Lower lobe of right lung (tissue), 2 donors: ENCODE measurements at regions not wholly inside any gene's neighbourhood (a gene's known extent, or its start where the extent isn't known, plus 50 kb on each side); places are given as distances from the start of the nearest gene placed in this dataset.

Experiments
- ATAC-seq, 2 donors: fragments of 200-7000 bp; cut with Tn5 transposase; one replicate each; pipeline ENCODE4 v1.9.1; 2020 to 2022; ENCODE audit warnings: mild to moderate bottlenecking in 2 of 2, moderate library complexity in 2 of 2
- DNase-seq: peaks from one replicate; pipeline ENCODE4 v3.0.0-alpha.2; 2020
- H3K27ac ChIP-seq: fragments of 200-600 bp; one replicate; pipeline ENCODE4 v1.8.0; 2022
- H3K27me3 ChIP-seq: fragments of 200-600 bp; one replicate; pipeline ENCODE4 v1.8.0; 2022; ENCODE audit warnings: low read depth
- H3K36me3 ChIP-seq: fragments of 200-600 bp; one replicate; pipeline ENCODE4 v1.8.0; 2022; ENCODE audit warnings: mild to moderate bottlenecking
- H3K4me1 ChIP-seq: fragments of 200-600 bp; one replicate; pipeline ENCODE4 v1.8.0; 2022
- H3K4me3 ChIP-seq: fragments of 200-600 bp; one replicate; pipeline ENCODE4 v1.8.0; 2022; ENCODE audit warnings: mild to moderate bottlenecking
- H3K9me3 ChIP-seq: fragments of 200-600 bp; one replicate; pipeline ENCODE4 v1.8.0; 2022
- CTCF ChIP-seq: fragments of 200-600 bp; IDR thresholded peaks from one replicate; pipeline ENCODE4 v1.8.0; 2022; ENCODE audit warnings: antibody characterized with exemption, mild to moderate bottlenecking
- intact Hi-C: fragments of 100-400 bp; cut with DNase I; formaldehyde crosslinking; loops from one replicate; pipeline ENCODE4 v1.11.0; 2022
- donor health status: DM: no; HTN: yes; CAD: no; lungs with severe emphysema.

DNA sequence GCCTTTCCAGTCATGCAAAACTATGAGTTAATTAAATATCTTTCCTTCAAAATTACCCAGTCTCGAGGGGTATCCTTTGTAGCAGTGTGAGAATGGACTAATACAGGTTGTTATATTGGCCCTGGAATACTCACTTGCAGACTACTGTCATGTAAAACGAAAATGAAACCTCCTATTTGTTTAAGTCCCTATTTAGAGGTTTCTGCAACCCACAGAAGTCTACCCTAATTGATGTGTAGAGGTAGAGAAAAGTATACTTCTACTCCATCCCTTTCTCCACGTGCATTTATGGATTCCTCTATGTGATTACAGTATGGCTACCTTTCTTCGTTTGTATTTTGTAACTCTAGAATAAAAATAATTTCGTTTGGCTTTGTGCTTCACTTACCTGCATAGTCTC is 371.1 kb downstream of the FSCB start:
- ATAC-seq (no peak), DNase-seq (no peak)
- intact Hi-C loops: no loop called here
- H3K27ac ChIP-seq: no peak overlapping the region
- H3K27me3 ChIP-seq: no peaks in the 10 kb centered on the region
- H3K9me3 ChIP-seq: no peaks in the 10 kb centered on the region
- H3K36me3 ChIP-seq: no peaks in the 10 kb centered on the region
- TF ChIP-seq CTCF: no peak
- H3K4me1 ChIP-seq: no peaks in the 10 kb centered on the region
- H3K4me3 ChIP-seq: no peak overlapping the region

DNA sequence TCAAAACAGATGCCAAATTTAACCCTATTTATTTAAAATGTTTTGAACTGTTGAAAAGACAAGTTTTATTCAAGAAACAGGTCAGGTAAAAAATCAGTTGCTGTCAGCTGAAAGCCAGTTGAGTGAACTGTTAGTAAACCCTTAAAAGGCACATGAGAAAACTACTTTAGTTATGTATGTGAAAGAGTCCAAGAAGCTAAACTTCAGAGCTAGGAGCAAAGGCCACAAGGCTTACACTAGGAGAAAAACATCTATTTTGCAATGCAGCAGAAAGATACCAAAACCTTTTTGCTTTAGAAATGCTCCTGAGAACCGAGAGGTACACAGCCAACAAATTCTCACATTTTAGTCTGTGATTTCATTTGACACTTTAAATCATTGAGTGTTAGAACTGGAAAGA is 375.2 kb downstream of the FSCB start:
- no peak for ATAC-seq
- Histone ChIP-seq H3K9me3 (no peaks in the 10 kb centered on the region), H3K4me3 (no peak overlapping the region), H3K36me3 (no peaks in the 10 kb centered on the region), H3K4me1 (no peaks in the 10 kb centered on the region), H3K27me3 (no peaks in the 10 kb centered on the region), H3K27ac (no peak overlapping the region)
- DNase-seq: no peak
- intact Hi-C loops: no loop called here
- no peak for TF ChIP-seq CTCF

DNA sequence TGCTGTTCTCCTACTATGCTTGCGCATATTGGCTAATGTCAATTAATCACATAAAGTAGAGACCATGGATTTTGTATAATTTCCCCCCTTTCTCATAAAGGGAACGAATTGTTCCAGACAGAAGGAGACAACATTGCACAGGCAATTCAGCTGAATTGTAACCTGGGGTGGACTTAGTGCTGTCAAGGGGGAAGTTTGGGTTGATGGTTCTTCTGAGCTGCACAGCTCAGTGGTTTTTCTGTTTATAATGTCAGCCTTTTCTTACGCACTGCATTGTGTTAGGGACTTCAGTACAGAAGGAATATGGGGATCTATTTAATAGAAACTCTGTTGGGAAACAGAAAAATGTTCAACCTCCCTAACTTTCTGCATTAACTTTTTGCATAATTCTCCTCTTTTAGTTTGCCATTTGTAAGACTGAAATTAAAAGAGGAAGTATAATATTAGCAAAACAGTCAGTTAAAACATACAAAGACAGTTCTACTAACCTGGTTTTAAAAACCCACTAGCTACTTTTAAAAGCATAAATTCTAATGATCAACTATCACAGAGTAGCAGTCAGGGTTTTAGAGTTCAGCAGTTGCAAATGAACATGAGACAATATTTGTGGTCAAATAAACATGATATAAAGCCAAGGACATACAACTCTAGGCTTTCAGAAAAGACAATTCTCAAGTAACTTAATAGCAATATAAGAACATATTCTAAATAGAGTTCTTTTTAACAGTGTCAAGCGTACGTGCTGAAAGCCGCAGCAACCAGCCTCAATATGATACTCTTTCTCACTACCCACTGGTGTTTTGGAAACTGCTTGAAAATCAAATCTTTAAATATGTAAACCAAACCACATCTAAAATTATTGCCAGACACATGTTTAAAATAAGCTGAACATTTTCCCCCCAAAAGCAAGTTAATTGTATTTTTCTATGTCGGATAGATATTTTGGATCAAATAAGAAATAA is 393.0 kb downstream of the FSCB start:
- no peak for ATAC-seq
- H3K36me3 ChIP-seq: no peaks in the 10 kb centered on the region
- H3K4me3 ChIP-seq: no peak overlapping the region
- H3K27me3 ChIP-seq: no peaks in the 10 kb centered on the region
- no peak overlapping the region for H3K27ac ChIP-seq
- H3K9me3 ChIP-seq: peaks cover 3% of the 10 kb centered on the region
- intact Hi-C loops: no loop called here
- TF ChIP-seq CTCF: no peak
- no peaks in the 10 kb centered on the region for H3K4me1 ChIP-seq
- no peak for DNase-seq

- Histone ChIP-seq H3K27ac (no peak overlapping the region), H3K9me3 (peaks cover 3% of the 10 kb centered on the region), H3K36me3 (no peaks in the 10 kb centered on the region), H3K4me3 (no peak overlapping the region), H3K27me3 (no peaks in the 10 kb centered on the region), H3K4me1 (no peaks in the 10 kb centered on the region)
- no peak for DNase-seq
- ATAC-seq: no peak
- TF ChIP-seq CTCF: no peak
- intact Hi-C loops: no loop called here
These were observed 394.2 kb downstream of the FSCB start for GRCh38 chr14:44112774-44113460.

GRCh38 chr14:44109036-44109435 is 398.0 kb downstream of the FSCB start:
- intact Hi-C loops: no loop called here
- no peak for TF ChIP-seq CTCF
- DNase-seq (no peak), ATAC-seq (no peak)
- H3K9me3 ChIP-seq: peaks cover 8% of the 10 kb centered on the region
- H3K27ac ChIP-seq: no peak overlapping the region
- no peaks in the 10 kb centered on the region for H3K27me3 ChIP-seq
- H3K36me3 ChIP-seq: no peaks in the 10 kb centered on the region
- H3K4me1 ChIP-seq: no peaks in the 10 kb centered on the region
- no peak overlapping the region for H3K4me3 ChIP-seq
